H7 (cell line): ENCODE measurements at regions not wholly inside any gene's neighbourhood (a gene's known extent, or its start where the extent isn't known, plus 50 kb on each side); places are given as distances from the start of the nearest gene placed in this dataset.
"Not testable (repeated sequence)": the region's sequence is repeated elsewhere in the genome, so short reads cannot be mapped to it uniquely, and the experiment has no call there.

Source experiments
- DNase-seq: peaks from one replicate; pipeline ENCODE4 v3.0.0; 2012
- H3K27me3 ChIP-seq: 2 replicates; pipeline ENCODE4 v1.6.0; 2011; ENCODE audit warnings: mild to moderate bottlenecking, low read length; ENCODE audit not compliant: control insufficient read depth, insufficient read depth
- H3K36me3 ChIP-seq: replicated peaks from 2 replicates; pipeline ENCODE4 v1.5.1; 2011; ENCODE audit warnings: low read length; ENCODE audit not compliant: control insufficient read depth, insufficient read depth
- H3K4me3 ChIP-seq: 2 replicates; pipeline ENCODE4 v1.5.1; 2011; ENCODE audit warnings: low read depth, mild to moderate bottlenecking, control low read depth, low read length, moderate library complexity; ENCODE audit not compliant: insufficient read depth

DNA sequence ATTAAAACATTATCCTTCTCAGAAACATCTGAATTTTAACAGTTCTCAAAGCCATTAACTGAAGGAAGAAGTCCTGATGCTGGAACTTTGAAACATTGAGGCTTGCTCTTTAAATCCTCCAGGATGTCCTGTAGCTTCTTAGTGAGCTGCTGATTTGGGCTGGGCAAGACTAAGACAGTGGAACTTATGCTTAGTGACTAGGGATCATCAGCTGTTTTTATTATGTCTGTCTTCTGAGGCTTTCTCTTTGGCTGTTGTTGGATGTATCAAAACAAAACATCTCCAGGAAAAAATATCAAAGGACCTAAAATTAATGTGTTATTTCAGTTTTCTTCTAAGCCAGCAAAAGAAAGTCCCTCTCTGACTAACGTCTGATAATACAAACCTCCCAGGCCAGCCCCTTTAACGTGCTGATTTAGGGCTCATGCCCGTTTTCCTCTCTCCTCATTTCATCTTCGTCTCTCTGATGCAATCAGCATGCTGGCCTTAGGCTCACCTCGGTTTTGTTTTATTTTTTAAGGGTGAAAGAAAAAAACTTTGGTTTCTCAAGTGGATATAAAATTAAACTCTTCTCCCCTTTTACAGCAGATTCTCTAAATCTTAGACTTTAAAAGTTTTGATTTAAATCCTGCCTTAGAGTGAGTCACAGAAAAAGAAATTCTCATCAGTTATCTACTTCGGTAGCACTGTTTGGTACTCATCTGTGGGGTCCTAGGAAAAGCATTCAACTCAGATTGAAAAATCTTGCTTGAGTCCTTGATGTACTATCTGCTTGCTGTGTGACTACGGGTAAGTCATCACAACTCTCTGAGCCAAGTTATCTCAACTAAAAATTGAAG is 106.2 kb upstream of the CCDC91 start:
- Histone ChIP-seq H3K36me3 (no peaks in the 10 kb centered on the region), H3K4me3 (no peak overlapping the region), H3K27me3 (no peaks in the 10 kb centered on the region)
- DNase-seq: no peak

DNA sequence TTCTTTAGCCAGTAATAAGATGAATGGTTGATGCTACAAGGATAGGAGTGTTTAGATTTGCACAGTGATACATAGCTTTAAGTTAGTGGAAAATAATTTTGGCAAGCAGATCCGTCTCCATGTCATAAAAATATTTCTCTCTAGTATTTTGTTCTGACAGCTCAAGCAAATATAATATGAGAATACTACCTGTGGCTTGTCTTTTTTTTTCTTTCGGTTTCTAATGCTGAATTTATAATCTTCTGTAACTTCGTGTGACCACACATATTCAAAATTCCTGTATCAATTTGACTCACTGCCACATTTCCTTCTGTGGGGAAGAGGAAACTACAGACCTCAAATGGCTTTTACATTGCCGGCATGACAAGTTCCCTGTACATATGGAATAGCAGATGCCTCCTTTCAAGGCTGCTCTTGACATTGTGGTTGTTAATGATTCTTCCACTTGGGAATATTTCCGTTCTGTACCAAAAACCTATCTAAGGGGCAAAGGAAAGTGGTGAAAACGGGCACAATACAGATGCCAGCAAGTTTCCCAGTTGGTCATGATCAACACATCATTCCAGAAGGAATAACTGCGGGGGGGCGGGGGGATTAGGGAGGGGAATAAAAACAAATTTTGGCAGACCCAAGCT is 103.6 kb upstream of the CCDC91 start:
- Histone ChIP-seq H3K27me3 (no peaks in the 10 kb centered on the region), H3K36me3 (no peaks in the 10 kb centered on the region), H3K4me3 (no peak overlapping the region)
- no peak for DNase-seq

DNA sequence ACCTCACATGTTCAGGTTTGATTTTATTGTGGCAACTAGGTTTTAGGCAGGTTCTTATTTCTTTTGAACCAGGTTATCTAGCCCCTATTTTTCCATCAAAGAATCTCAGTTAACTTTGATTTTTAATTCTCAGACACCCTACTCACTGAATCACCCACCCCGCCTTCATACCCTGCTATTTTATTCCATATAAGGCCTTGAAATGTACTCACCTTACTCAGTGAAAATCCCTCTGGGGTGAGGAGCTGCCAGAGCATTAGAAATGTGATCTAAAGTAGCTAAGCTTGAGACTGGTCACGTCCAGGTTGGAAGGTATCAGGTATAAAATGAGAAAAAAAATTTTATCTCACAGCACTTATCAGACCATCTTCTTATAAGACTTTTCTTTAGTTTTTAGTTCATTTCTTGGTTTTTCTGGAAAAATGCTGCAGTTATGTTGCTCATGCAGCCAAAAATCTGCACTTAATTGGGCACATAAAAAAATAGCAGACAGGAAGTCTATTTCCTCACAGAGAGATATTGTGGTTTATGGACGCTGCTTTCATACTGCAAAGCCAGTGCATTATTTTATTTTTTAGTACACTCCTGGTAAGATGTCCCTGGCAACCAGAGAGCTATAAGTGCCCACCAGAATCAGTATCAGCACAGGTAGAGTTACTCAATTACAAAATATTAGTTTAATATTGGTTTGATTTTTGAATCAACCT is 101.5 kb upstream of the CCDC91 start:
- DNase-seq: no peak
- no peak overlapping the region for H3K4me3 ChIP-seq
- no peaks in the 10 kb centered on the region for H3K27me3 ChIP-seq
- no peaks in the 10 kb centered on the region for H3K36me3 ChIP-seq

GRCh38 chr12:28089338-28089737 is 100.9 kb upstream of the CCDC91 start:
- H3K4me3 ChIP-seq: no peak overlapping the region
- no peaks in the 10 kb centered on the region for H3K36me3 ChIP-seq
- DNase-seq: peak; percentile 23
- no peaks in the 10 kb centered on the region for H3K27me3 ChIP-seq

- DNase-seq: no peak
- no peaks in the 10 kb centered on the region for H3K27me3 ChIP-seq
- no peaks in the 10 kb centered on the region for H3K36me3 ChIP-seq
- H3K4me3 ChIP-seq: no peak overlapping the region
Observed at GRCh38 chr12:28090835-28091234, 99.4 kb upstream of the CCDC91 start.

GRCh38 chr12:28092396-28092795 is 97.9 kb upstream of the CCDC91 start:
- no peak for DNase-seq
- Histone ChIP-seq H3K4me3 (no peak overlapping the region), H3K36me3 (no peaks in the 10 kb centered on the region), H3K27me3 (no peaks in the 10 kb centered on the region)

GRCh38 chr12:28096649-28097048 is 93.6 kb upstream of the CCDC91 start:
- no peaks in the 10 kb centered on the region for H3K36me3 ChIP-seq
- H3K27me3 ChIP-seq: no peaks in the 10 kb centered on the region
- H3K4me3 ChIP-seq: no peak overlapping the region
- DNase-seq: no peak

DNA sequence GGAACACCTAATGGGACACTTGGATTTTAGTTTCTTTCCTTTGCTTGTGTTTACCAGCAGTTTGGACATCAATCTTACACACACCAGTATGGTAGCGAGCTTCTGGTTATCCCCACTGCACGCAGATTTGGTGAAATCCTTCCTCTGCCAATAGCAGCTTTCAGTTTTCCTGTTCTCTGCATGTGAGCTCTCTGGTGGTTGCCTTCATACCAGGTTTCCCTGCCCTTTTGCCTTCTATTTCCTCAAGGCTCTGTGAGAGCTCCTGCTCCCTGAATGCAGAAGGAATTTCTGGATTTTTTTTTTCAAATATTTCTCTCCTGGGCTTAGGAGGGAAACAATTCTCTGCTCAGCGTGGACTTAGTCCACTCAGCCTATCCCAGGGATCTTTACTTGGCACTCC is 93.0 kb upstream of the CCDC91 start:
- H3K4me3 ChIP-seq: no peak overlapping the region
- H3K27me3 ChIP-seq: no peaks in the 10 kb centered on the region
- DNase-seq: no peak
- no peaks in the 10 kb centered on the region for H3K36me3 ChIP-seq

- H3K36me3 ChIP-seq, H3K4me3 ChIP-seq, DNase-seq, H3K27me3 ChIP-seq: not testable (repeated sequence)
Observed at GRCh38 chr12:28099245-28099644, 91.0 kb upstream of the CCDC91 start.

DNA sequence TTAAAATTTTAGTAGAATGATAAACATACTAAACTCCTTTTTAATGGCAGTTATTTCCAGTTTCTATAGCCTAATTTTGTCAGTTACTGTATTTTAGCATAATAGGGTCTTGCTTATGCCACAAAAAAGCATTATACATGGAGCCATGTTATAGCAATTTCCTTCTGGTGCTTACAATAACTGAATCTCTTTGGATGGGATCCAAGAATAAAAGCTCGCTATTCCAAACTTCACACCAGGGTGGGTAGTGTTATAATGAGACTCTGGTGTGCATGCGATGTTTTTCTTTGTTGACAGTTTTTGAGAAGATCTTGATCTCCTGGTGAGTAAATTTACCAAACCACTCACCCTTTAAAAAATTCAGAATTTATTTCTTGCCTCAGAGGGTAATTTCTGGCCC is 90.4 kb upstream of the CCDC91 start:
- no peak overlapping the region for H3K4me3 ChIP-seq
- H3K36me3 ChIP-seq: no peaks in the 10 kb centered on the region
- H3K27me3 ChIP-seq: no peaks in the 10 kb centered on the region
- no peak for DNase-seq

GRCh38 chr12:28100717-28101116 is 89.5 kb upstream of the CCDC91 start:
- no peak overlapping the region for H3K4me3 ChIP-seq
- H3K36me3 ChIP-seq: no peaks in the 10 kb centered on the region
- DNase-seq: no peak

GRCh38 chr12:28104316-28104715 is 85.9 kb upstream of the CCDC91 start:
- Histone ChIP-seq H3K36me3 (no peaks in the 10 kb centered on the region), H3K27me3 (no peaks in the 10 kb centered on the region), H3K4me3 (no peak overlapping the region)
- DNase-seq: no peak

More at GRCh38 chr12:28100717-28101116, 89.5 kb upstream of the CCDC91 start:
- no peaks in the 10 kb centered on the region for H3K27me3 ChIP-seq

GRCh38 chr12:28104903-28105864 is 85.1 kb upstream of the CCDC91 start:
- H3K27me3 ChIP-seq: no peaks in the 10 kb centered on the region
- no peaks in the 10 kb centered on the region for H3K36me3 ChIP-seq
- DNase-seq: no peak
- H3K4me3 ChIP-seq: no peak overlapping the region

DNA sequence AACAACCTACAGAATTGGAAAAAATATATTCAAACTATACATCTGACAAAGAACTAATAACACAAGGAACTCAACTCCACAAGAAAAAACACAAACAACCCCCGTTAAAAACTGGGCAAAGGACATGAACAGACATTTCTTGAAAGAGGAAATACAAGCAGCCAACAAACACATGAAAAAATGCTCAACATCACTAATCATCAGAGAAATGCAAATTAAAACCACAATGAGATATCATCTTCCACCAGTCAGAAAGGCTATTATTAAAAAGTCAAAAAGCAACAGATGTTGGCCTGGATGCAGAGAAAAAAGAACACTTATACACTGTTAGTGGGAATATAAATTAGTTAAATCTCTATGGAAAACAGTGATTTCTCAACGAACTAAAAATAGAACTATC is 82.6 kb upstream of the CCDC91 start:
- Histone ChIP-seq H3K36me3 (no peaks in the 10 kb centered on the region), H3K27me3 (no peaks in the 10 kb centered on the region), H3K4me3 (no peak overlapping the region)
- no peak for DNase-seq
